ENCODE measurements at regions not wholly inside any gene's neighbourhood (a gene's known extent, or its start where the extent isn't known, plus 50 kb on each side); places are given as distances from the start of the nearest gene placed in this dataset.
"Not testable (repeated sequence)": the region's sequence is repeated elsewhere in the genome, so short reads cannot be mapped to it uniquely, and the experiment has no call there.

GRCh38 chr7:56697058-56697457 lies 435.2 kb downstream of the ZNF479 start:
- not testable (repeated sequence) for DNase-seq

GRCh38 chr7:56686276-56686859 lies 445.9 kb downstream of the ZNF479 start:
- DNase-seq, result no peak

GRCh38 chr7:56639173-56639746 lies 493.0 kb downstream of the ZNF479 start:
- DNase-seq, result no peak

- no peak for DNase-seq
Measured at GRCh38 chr7:56609852-56610355, 493.7 kb upstream of the NUPR2 start.

- DNase-seq, result no peak
Measured at GRCh38 chr7:56605146-56605545, 488.9 kb upstream of the NUPR2 start.

GRCh38 chr7:56578612-56579011 lies 462.4 kb upstream of the NUPR2 start:
- no peak for DNase-seq

GRCh38 chr7:56570968-56571367 lies 454.8 kb upstream of the NUPR2 start:
- no peak for DNase-seq

GRCh38 chr7:56538541-56539429 lies 422.6 kb upstream of the NUPR2 start:
- DNase-seq, result no peak

- DNase-seq, result no peak
Measured at GRCh38 chr7:56537952-56538351, 421.7 kb upstream of the NUPR2 start.

GRCh38 chr7:56537477-56537876 lies 421.3 kb upstream of the NUPR2 start:
- no peak for DNase-seq

GRCh38 chr7:56495165-56495564 lies 378.9 kb upstream of the NUPR2 start:
- no peak for DNase-seq

- no peak for DNase-seq
Measured at GRCh38 chr7:56493704-56494450, 377.7 kb upstream of the NUPR2 start.

GRCh38 chr7:56493196-56493595 lies 377.0 kb upstream of the NUPR2 start:
- no peak for DNase-seq

- no peak for DNase-seq
Measured at GRCh38 chr7:56491636-56492425, 375.6 kb upstream of the NUPR2 start.

- no peak for DNase-seq
Measured at GRCh38 chr7:56483861-56484550, 367.8 kb upstream of the NUPR2 start.

- no peak for DNase-seq
Measured at GRCh38 chr7:56483153-56483552, 366.9 kb upstream of the NUPR2 start.

- no peak for DNase-seq
Measured at GRCh38 chr7:56479748-56480147, 363.5 kb upstream of the NUPR2 start.

GRCh38 chr7:56479136-56479535 lies 362.9 kb upstream of the NUPR2 start:
- DNase-seq, result no peak

- no peak for DNase-seq
Measured at GRCh38 chr7:56474271-56474670, 358.1 kb upstream of the NUPR2 start.

- DNase-seq, result no peak
Measured at GRCh38 chr7:56471811-56472210, 355.6 kb upstream of the NUPR2 start.
